Suppressor macrophage treated with lipopolysaccharide for 4 hours (primary cell): ENCODE measurements at regions not wholly inside any gene's neighbourhood (a gene's known extent, or its start where the extent isn't known, plus 50 kb on each side); places are given as distances from the start of the nearest gene placed in this dataset.

Experiments used
- DNase-seq: peaks from one replicate; pipeline ENCODE4 v3.0.0-alpha.2; 2020

DNA sequence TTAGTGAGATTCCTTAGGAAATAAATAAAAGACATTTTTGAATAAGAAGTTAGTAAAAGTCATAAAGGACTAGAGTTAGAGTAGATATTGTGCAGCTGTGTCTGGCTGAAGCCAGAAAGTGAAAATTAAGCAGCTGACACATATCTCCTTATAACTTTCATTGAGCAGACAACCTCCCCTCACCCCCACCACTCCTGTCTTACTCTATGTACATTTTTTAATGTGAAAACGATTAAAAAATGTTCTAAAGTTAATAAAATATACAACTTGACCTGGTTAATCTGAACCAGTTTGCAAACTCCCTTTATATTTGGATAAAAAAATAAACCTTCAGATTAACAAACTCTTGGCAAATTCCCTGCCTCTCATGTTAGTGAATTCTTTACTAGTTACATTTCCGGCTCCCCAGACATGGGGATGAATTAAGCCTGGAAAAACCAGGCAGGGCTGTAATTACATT, 462.8 kb downstream of the MEIS1 start:
- DNase-seq, result no peak

DNA sequence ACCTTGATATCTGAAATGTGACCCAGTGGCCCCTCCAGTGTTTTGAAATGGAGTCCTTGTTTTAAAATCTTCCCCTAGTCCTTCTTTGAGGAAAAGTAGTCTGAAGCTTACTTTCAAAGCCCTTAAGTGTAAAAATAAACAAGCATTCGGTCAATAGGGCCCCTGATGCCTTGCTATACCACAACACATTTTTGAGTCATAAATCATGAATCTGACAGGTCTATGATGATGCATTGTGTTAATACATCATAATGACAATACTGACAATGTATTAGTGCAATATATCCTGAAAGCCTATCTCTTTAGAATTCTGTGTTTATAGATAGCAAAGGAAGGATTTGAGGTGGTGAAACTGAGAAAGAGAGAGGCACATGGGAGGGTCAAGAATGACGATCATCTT, 464.2 kb downstream of the MEIS1 start:
- no peak for DNase-seq

DNA sequence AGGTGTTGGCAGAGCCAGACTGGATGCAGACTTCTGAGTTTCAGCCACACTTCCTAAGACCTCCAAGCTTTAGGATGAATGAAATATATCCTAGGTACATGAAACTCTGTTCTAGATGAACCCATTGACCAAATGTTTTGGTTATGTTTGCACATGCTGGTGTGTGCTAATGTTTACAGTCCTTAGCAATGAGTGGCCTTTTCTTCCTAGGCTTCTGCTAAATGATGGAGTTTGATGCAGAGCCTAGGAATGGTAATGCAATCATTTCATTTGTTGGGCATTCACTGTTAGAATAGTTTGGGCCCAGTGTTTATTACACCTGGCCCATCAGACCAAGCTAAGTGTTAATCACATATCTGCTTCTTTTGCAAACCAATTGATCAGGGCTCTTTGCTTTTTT, 464.7 kb downstream of the MEIS1 start:
- DNase-seq, result no peak

DNA sequence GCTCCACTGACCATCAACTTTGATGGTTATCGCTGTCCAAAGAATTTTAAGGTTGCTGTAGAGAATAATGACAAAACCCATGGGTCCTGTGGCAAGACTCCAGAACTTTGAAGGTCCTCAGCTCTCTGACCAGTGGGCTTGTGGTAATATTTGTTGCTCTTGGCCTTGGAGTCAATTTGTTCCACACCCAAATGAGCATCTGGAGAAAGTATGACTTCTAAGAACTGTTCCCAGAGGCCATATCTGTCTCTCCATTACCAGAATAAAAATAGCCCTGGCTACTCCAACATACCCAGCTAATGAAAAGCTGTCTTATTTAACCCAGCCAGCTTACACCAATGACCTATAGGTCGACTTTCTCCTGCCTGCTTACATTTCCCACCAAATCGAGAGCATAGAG, 466.4 kb downstream of the MEIS1 start:
- DNase-seq, result no peak

DNA sequence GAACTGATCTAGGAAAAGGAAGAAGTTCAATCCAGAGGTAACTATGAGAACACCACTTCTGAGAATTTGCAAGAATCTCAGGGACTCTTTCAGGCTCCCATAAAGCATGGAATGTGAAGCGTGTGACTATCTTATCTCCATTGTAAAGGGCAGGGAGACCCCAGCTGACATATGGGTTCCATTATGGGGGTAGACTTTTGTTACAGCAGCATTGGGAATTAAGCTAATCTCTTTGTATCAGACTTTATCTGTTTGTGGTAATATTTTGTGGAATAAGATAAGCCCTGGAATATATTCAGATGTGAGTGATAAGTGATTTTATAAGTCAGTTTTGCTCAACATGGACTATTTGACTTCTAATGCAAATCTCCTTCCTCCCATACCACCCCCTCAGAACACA, 468.3 kb downstream of the MEIS1 start:
- no peak for DNase-seq

DNA sequence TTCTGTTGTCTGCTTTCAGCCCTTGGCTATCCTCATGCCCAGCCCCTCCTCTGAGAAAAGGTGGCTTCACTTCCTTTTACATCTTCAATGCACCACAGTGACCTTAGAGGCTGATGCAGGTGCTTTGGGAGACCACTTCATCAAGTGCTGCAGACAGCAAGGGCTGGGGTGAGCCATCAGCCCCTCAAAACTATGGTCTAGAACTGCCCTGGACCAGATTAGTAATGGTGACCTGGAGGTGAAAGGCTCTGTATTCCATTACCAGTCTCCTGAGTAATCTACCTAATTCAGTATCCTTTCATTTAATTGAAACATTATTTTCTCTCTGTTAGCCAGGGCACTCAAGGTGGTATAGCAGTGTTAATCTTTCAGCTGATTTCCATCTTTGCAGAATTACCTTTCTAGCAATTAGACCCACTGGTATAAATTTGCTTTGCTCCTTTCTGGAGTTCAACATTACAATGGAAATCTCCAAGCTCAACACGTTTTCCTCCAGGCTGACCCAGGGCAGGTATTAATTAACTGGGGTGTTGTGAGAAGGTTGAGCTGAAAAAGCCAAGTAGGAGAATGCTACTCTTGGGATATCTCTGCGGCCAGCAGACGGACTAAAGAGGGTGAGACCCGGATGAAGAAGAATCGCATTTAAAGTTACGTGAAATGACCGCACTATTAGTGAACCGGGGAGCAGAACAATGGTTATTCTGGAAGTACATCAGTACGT, 469.0 kb downstream of the MEIS1 start:
- DNase-seq, result no peak

DNA sequence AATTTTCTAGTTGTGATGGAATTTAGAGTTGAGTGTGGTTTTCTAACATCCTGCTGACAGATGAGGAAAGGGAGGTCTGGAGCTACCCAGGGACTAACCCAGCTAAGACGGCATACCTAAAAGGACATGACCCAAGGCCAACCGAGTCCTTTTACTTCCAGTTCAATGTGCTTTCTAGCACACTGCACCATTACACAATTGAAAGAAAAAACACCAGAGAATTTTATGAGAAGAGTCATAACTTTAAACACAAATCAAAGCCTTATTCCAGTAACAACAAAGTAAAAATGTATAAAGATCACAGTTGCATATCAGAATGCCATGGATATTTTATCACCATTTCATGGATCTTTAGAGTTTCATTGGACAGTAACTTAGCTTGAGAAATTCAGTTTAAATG, 480.3 kb downstream of the MEIS1 start:
- no peak for DNase-seq

DNA sequence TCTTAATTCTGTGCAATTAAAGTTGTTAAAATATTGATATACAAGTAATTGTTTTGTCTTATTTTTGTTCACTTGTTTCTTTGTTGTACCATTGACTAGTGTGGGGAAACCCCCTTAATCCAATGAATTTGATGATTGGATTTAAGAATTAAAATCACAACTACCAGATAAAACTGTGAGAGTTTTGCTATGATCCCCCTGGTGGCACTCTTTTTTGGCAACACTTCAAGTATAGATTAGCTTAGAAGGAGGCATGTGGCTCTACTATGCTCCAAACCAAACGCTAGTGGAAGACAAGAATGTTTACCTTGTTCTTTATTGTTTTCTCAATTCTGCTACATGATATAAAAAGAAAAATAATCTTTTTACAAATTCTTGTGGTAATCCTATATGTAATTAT, 477.8 kb upstream of the ETAA1 start:
- DNase-seq, result no peak

DNA sequence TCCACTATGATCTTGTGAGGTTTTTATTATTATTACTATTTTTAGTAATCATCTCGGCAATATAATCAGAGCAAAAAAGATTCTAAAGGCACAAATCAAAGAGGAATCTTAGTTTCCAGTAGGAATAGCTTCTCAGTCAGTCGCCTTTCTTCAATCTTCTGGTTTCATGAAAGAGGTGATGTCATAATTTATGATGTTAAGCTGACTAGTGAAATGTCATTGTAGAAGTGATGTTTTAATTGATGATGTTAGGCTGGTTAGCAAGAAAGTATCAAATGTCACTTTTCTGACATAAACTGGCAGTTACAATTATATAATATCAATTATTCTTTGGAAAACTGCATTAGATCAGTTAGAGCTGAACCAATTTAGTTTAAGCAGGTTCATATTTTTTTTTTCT, 476.7 kb upstream of the ETAA1 start:
- DNase-seq, result no peak

DNA sequence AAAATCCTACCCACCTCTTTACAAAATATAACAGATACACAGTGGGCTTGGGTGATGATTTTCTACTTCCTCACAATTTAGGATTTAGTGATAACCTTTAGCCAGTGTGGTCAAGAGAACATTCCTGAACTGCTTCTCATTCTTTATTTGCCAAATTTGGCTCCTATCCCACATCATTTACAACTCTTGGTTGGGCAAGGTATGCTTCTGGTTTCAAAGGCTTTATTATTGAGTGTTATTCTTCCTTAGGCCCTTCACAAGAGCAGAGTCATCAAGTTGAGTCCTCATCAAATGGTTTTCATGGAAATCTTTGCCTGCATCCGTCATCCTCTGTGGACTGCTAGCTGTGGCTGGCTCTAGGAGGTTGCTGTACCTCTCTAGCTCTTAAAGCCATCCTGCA, 472.0 kb upstream of the ETAA1 start:
- no peak for DNase-seq

DNA sequence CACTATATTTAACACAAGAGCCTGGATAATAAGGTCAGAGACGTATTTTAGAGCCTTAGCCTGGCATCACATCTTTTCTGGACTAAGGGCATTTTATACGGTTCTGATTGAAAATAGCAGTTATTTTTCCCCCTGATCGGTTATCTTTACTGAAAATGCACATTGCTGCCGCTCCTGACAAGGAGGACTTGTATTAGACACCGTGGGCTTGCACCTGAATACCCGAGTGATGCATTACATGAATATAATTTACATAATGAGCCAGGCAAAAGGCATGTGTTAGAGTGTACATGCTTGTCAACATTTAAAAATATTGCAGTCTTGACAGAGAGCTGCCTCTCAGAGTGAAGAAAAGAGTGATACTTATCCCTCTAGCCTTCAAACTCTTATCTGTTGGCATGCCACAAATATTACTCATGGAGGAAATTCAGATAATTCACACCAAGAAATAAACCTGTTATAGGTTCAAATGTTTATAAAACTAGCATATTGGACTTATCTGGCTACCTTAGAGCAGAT, 470.5 kb upstream of the ETAA1 start:
- DNase-seq, result no peak

DNA sequence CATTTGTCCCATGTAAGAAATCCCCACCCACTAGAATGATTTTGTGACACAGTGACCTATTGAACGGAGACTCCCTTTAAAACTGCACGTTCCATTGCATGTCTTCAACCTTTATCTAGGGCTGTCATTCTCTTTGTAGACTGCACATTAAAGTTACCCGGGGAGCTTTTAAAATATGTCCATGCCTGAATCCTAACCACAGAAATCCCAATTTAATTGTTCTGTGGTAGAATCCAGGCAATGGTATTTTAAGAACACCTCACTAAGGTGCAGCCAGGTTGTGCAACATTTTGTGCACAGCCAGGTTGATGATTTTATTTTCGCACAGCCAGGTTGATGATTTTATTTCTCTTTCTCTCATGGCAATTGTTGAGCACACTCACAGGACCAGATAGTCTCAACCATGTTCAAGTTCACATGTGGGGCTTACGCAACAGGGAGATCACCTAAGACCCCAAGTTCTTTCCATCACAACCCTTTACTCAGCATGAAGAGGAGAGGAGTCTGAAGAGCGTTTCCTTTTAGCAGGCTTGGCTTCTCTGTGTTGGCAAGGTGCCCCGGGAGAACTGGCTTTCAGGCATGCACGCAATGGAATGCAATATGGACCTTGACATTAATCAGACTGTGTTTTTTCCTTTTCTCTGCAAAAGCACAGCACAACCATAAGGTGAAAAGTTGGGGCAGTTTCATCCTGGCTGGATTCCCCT, 467.3 kb upstream of the ETAA1 start:
- no peak for DNase-seq

DNA sequence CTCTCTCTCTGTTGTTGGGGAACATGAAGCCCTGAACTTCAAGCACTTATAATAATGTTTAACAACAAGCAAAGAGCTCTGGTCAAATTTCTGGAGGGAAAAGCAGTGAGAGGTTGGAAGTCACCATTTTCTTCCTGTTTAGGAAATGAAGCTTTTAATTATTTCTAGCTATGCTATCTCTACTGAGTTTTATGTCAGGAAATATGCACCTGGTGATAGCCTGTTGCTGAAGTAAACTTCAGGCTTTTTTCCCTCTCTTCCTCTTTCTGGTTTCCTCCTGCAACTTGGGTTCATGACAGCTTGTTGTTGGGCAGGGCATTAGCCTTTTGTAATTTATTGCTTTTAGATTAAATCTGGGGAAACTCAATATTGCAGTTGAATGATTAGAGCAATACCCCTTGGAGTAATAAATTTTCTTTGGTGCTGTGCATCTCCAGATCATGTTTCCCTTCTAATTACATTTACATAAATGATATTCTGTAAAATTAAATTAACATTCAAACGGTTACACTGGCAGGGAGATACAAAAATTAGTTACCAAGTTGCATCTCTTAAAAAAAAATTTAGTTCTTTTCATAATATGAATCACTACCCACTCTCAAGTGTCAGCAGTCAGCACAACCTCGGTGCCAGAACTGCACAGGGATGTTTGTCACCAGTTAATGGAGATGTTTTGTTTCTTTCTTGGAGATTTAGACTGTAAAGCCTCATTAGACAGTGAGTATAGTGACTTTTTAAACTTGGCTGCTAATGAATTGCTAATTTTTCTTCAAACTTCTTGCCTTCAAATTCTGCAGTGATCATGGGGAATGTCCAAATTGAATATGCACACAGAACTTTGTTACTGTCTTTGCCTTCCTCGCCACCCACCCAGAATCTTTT, 466.6 kb upstream of the ETAA1 start:
- DNase-seq, result no peak

DNA sequence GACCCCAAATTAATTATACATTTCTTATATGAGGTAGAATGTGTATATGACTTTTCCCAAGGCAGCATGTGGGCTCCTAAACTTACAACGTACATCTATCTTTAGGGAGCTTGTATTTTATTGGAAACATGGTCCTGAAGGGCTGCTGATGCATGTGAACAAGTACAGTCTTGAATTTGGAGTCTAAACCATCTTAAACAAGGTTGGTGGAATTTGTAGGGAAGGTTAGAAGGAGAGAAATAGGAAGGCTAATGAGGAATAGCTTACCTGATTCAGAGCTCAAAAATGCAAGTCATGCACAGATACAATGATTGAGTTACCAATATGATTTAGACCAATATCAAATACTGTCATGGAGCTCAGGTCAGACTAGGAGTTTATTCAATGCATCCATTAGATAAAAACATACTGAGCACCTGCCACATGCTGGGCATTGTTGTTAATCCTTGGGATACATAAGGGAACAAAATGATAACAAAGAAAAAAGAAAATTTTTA, 458.6 kb upstream of the ETAA1 start:
- DNase-seq, result no peak

DNA sequence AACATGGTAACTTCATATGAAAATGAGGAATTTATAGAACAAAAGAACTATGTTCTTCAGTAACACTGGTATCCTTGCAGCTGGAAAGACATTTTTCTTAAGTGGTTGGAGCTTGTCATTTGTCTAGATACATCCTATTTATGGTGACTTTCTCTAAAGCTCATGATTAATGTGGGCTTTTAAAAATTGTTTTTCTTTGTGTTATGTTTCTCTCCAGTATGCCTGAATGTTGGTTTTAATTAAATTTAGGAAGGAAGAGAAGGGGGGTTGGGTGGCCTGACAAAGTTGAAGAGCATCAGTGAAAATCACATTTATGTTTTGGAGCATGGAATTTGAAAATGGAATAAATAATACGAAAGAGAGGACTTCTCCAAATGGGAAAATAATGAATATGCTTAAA, 457.1 kb upstream of the ETAA1 start:
- no peak for DNase-seq

DNA sequence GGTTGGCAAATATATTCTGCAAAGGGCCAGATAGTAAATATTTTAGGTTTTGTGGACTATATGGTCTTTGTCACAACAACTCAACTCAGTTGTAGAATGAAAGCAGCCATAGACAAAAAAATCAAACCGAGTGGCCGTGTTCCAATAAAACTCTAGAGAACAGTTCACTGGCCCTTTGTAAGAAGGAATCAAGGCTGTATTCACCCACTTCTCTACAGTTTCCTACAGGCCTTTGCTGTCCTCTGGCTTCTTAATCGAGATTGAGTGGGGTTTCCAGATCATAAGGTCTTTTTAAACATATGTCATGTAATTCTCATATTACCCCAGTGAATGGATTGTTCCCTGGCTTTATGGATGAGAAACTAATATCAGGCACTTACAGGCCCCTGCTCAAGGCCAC, 448.9 kb upstream of the ETAA1 start:
- no peak for DNase-seq

DNA sequence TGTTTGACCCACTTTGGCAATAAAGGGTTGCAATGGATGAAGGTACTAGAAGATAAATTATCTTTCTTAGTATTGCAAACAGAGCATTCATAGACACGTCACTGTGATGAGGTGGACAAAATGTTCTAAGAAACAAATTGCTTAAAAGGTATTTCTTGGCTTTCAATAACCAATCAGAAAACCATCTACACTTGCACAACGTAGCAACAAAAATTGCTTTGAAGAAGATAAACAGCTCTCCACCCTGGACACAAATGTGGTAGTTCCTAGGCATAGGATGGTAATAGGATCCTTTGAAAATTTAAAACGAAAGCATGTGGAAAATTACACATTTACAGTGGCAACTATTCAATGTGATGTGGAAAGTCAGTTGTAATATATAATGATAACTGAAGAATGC, 439.9 kb upstream of the ETAA1 start:
- DNase-seq, result no peak

DNA sequence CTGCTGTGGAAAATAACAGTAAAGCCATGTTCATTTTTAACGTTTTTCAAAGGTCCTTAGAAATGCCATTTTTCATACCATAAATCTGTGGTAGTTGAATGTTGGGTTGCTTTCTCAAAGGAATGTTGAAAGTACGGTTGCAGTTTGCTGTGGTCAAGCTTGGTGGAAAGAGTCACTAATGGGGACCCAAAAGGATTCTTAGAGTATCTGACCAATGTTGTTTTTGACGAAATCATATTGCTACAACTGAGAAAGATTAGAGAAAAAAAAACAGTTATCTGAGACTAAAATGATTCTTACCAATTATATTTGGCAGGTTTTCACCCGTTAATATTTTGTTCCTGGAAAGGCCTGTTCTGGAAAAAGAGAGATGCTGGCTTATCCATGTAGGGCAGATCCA, 439.5 kb upstream of the ETAA1 start:
- DNase-seq, result no peak

DNA sequence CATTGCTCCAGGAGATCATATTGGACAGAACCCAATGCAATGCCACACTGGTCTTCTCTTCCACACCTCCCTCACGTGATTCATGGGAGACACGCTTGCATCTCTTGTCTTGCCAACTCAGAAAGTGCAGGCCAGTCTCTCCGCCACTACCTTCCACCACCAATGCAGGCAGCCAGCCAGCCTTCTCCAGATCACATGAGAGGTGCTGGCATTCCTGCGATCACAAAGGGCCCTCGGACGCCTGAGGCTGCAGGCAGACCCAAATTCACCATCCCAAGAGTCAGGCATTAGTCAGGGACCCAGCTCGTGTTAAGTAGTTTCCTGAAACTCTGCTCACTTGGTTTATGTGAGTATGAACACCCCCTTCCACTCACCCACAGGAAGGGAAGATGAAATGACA, 437.0 kb upstream of the ETAA1 start:
- no peak for DNase-seq

DNA sequence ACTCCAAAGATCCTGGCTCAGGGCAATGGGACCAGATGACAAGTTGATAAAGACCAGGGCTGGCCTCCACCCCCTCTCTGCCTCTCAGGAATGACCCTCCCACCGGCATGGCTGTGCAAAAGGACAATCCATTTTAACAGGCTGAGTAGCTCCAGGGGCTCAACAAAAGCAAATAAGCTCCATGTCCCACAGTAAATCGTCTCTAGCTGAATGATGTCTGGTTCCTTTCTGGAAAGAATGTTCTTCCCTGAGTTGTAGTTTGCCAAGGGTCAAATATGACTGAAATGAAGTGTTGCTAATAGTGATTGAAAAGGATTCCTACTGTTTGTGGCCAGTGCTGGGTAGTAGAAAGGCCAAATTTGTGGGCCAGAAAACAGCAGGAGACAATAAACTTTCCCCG, 434.4 kb upstream of the ETAA1 start:
- no peak for DNase-seq

DNA sequence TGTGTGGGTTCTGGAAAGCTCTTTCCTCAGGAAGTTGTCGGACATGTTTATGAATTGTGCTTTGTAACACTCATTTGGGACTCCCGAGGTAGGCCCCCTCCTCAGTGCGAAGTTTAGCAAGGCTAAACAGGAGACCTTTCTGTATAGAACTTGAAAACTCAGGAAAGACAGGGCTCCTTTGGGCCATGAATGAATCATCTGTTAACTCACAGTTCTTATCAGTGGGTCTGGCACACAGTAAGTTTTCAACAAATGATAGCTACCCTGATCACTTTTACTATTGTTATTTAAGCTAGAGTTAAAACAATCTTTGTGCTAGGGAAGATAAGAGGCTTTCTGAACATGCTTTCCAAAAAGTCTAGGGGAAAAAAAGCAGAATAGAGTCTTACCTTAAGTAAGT, 430.5 kb upstream of the ETAA1 start:
- no peak for DNase-seq

DNA sequence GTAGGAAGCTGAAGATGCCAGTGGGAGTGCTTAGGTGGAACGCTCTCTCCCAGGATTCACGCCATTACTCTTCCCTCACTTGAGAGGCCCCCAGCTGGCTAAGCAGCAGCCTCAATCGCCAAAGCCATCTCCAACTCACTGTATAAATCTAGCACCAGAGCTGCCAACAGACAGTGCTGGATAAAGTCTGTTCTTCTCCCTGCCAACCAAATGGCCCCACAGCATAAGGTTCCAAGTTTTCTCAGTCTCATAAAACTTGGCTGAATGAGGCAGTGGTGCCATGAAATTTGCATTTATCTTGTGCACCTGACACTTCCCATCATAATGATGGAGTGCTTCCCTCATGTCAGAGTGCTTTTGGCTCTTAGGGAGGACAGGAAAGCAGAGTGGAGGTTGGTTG, 428.2 kb upstream of the ETAA1 start:
- no peak for DNase-seq

DNA sequence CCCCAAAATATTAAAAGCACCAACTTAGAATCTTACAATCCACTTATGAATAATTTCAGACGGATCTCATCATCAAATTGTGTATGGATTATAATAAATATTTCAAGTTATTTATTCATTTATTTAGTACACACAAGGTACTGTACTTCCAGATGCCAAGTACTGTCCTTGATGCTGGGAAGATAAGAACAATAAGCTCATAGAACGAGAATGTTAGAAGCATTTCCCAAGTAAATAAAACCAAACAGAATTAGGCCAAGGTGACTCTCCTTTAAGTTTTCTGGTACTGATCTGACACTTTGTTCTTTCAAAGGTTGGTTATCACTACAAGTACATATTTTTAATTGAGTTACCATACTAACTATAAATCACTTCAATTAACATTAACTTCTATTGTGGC, 416.1 kb upstream of the ETAA1 start:
- DNase-seq, result no peak
